Fibroblast of lung (primary cell): ENCODE measurements at regions not wholly inside any gene's neighbourhood (a gene's known extent, or its start where the extent isn't known, plus 50 kb on each side); places are given as distances from the start of the nearest gene placed in this dataset.
"Not testable (repeated sequence)": the region's sequence is repeated elsewhere in the genome, so short reads cannot be mapped to it uniquely, and the experiment has no call there.

Experiments
- DNase-seq, 2 donors: peaks; one replicate each; pipeline versions ENCODE4 v3.0.0 to v3.0.0-alpha.2; 2010; ENCODE audit warnings: low read depth in 2 of 2
- H2AFZ ChIP-seq: 2 replicates; pipeline ENCODE4 v1.5.1; 2012; ENCODE audit warnings: low read length, control low read depth, inconsistent platforms
- H3K27ac ChIP-seq: 2 replicates; pipeline ENCODE4 v1.5.1; 2011; ENCODE audit warnings: low read length, control low read depth; ENCODE audit not compliant: insufficient read depth
- H3K27me3 ChIP-seq: 2 replicates; pipeline ENCODE4 v1.5.1; 2011; ENCODE audit warnings: mild to moderate bottlenecking, low read length; ENCODE audit not compliant: control insufficient read depth, insufficient read depth
- H3K36me3 ChIP-seq: 2 replicates; pipeline ENCODE4 v1.5.1; 2011; ENCODE audit warnings: low read length; ENCODE audit not compliant: control insufficient read depth, insufficient read depth
- H3K4me1 ChIP-seq: 2 replicates; pipeline ENCODE4 v1.5.1; 2011; ENCODE audit warnings: low read length; ENCODE audit not compliant: control insufficient read depth, insufficient read depth; ENCODE audit errors: extremely low read depth
- H3K4me2 ChIP-seq: 2 replicates; pipeline ENCODE4 v1.5.1; 2011; ENCODE audit warnings: low read length, control low read depth; ENCODE audit not compliant: insufficient read depth; ENCODE audit errors: extremely low read depth
- H3K4me3 ChIP-seq, 4 experiments: fragments of 200-600 bp in 1 of 4; sonication (generic) in 1 of 4; replicated peaks in 1 of 4; 2 replicates each; pipeline ENCODE4 v1.5.1; 2011 to 2016; ENCODE audit warnings: low read length in 4 of 4, low read depth in 3 of 4, mild to moderate bottlenecking in 3 of 4, control low read depth in 2 of 4, inconsistent platforms in 1 of 4, mixed read lengths in 1 of 4; ENCODE audit not compliant: insufficient read depth in 1 of 4; ENCODE audit errors: control extremely low read depth in 1 of 4
- H3K79me2 ChIP-seq: 2 replicates; pipeline ENCODE4 v1.5.1; 2012; ENCODE audit warnings: mild to moderate bottlenecking, low read length, inconsistent platforms; ENCODE audit not compliant: control insufficient read depth, insufficient read depth
- H3K9ac ChIP-seq: 2 replicates; pipeline ENCODE4 v1.5.1; 2011; ENCODE audit warnings: mild to moderate bottlenecking, low read length, control low read depth; ENCODE audit not compliant: insufficient read depth
- H3K9me3 ChIP-seq: 2 replicates; pipeline ENCODE4 v1.5.1; 2012; ENCODE audit warnings: low read depth, low read length; ENCODE audit not compliant: control insufficient read depth, insufficient read depth
- H4K20me1 ChIP-seq: 2 replicates; pipeline ENCODE4 v1.5.1; 2011; ENCODE audit warnings: low read length; ENCODE audit not compliant: control insufficient read depth, insufficient read depth; ENCODE audit errors: extremely low read depth
- CTCF ChIP-seq, 2 donors: IDR thresholded peaks in 1 of 2; conservative IDR thresholded peaks in 1 of 2; 1 replicate in 1 of 2; 2 replicates in 1 of 2; pipeline ENCODE4 v1.5.1; 2011 to 2012; ENCODE audit warnings: low read length in 2 of 2, control low read depth in 1 of 2, inconsistent platforms in 1 of 2, low read depth in 1 of 2, mild to moderate bottlenecking in 1 of 2
- EZH2 ChIP-seq: IDR thresholded peaks from 2 replicates; pipeline ENCODE4 v1.5.1; 2012; ENCODE audit warnings: low read length, control low read depth, mild to moderate bottlenecking; ENCODE audit errors: missing control alignments

- Histone ChIP-seq H2AFZ (no peak overlapping the region), H3K79me2 (no peaks in the 10 kb centered on the region), H3K9ac (no peak overlapping the region), H3K27me3 (no peaks in the 10 kb centered on the region), H3K4me2 (no peak overlapping the region), H4K20me1 (no peaks in the 10 kb centered on the region), H3K4me3 (no peak overlapping the region), H3K36me3 (no peaks in the 10 kb centered on the region), H3K9me3 (no peaks in the 10 kb centered on the region), H3K27ac (no peak overlapping the region), H3K4me1 (no peaks in the 10 kb centered on the region)
- no peak for TF ChIP-seq EZH2
- no peak for DNase-seq
Measured at GRCh38 chr4:38414410-38414809, 249.6 kb upstream of the KLF3 start.

DNA sequence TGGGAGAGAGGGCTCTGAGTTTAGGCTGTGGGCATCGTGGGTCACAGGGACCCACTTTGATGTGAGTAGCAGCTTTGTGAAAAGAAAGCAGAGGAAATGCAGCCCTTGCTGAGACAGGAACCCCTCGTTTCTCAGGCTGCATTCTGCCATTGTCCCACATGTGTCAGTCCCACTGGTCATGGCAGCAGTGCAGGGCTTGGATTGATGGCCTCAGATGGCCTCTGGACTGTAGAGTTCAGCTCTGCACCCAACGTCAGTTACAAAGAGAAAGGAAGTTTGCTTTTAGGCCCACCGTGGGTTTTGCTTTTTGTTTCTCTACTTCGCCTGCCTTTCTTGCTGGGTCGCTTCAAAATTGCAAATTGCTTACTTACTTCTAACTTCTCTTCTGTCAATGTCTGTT, 248.3 kb upstream of the KLF3 start:
- H3K79me2 ChIP-seq = no peaks in the 10 kb centered on the region
- H4K20me1 ChIP-seq = no peaks in the 10 kb centered on the region
- H3K9me3 ChIP-seq = no peaks in the 10 kb centered on the region
- TF ChIP-seq EZH2 (no peak), CTCF (conservative IDR thresholded peaks at IDR 0.05 in 1 of 2, IDR thresholded peaks at IDR 0.05 in 1 of 2; ENCODE audit: low read depth in 1 of 2, low read length in 2 of 2) (no peak)
- H3K9ac ChIP-seq = no peak overlapping the region
- no peak overlapping the region for H3K4me3 ChIP-seq
- H3K27ac ChIP-seq = no peak overlapping the region
- no peak overlapping the region for H2AFZ ChIP-seq
- H3K4me2 ChIP-seq = no peak overlapping the region
- H3K27me3 ChIP-seq = no peaks in the 10 kb centered on the region
- no peaks in the 10 kb centered on the region for H3K36me3 ChIP-seq
- no peak for DNase-seq
- no peaks in the 10 kb centered on the region for H3K4me1 ChIP-seq

DNA sequence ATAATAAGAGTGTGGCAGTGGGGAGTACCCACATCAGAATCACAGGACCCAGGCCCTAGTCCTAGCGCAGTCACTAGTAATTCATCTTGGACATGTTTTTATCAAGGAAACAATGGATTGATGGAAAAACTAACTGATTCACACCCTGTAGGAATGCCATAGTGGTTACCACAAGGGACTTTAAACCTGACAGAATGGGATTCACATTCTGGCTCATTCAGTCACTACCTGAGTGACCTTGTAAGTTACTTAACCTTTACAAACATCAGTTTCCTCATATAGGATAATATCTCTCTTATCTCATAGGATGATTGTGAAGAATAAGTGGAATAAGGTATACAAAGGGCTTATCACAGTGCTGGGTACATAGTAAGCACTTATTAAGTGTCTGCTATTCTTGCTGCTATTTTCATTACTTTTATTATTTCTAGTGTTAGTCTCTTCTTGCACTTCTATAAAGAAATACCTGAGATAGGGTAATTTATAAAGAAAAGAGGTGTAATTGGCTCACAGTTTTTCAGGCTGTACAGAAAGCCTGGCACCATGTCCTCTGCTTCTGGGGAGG, 247.5 kb upstream of the KLF3 start:
- H3K9ac ChIP-seq = no peak overlapping the region
- TF ChIP-seq EZH2 = no peak
- TF ChIP-seq CTCF (conservative IDR thresholded peaks at IDR 0.05 in 1 of 2, IDR thresholded peaks at IDR 0.05 in 1 of 2; ENCODE audit: low read depth in 1 of 2, low read length in 2 of 2) = no peak
- H3K79me2 ChIP-seq = no peaks in the 10 kb centered on the region
- H3K9me3 ChIP-seq = no peaks in the 10 kb centered on the region
- no peak overlapping the region for H3K27ac ChIP-seq
- no peak for DNase-seq
- H2AFZ ChIP-seq = no peak overlapping the region
- H3K4me2 ChIP-seq = no peak overlapping the region
- H3K4me3 ChIP-seq = no peak overlapping the region
- no peaks in the 10 kb centered on the region for H3K4me1 ChIP-seq
- H3K27me3 ChIP-seq = no peaks in the 10 kb centered on the region
- no peaks in the 10 kb centered on the region for H3K36me3 ChIP-seq
- H4K20me1 ChIP-seq = no peaks in the 10 kb centered on the region

DNA sequence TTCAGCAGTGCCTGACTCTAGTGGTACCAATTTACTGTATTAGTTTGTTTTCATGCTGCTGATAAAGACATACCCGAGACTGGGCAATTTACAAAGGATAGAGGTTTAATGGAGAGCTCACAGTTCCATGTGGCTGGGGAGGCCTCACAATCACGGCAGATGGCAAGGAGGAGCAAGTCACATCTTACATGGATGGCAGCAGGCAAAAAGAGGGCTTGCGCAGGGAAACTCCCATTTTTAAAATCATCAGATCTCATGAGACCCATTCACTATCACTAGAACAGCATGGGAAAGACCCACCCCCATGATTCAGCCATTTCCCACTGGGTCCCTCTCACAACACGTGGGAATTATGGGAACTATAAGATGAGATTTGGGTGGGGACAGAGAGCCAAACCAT, 243.7 kb upstream of the KLF3 start:
- H3K27ac ChIP-seq, H4K20me1 ChIP-seq, H3K36me3 ChIP-seq, DNase-seq, H3K9me3 ChIP-seq, H3K4me1 ChIP-seq, H3K4me3 ChIP-seq, H3K9ac ChIP-seq, H3K4me2 ChIP-seq, H3K27me3 ChIP-seq, H3K79me2 ChIP-seq, H2AFZ ChIP-seq: not testable (repeated sequence)
